ENCODE measurements at regions not wholly inside any gene's neighbourhood (a gene's known extent, or its start where the extent isn't known, plus 50 kb on each side); places are given as distances from the start of the nearest gene placed in this dataset.

DNA sequence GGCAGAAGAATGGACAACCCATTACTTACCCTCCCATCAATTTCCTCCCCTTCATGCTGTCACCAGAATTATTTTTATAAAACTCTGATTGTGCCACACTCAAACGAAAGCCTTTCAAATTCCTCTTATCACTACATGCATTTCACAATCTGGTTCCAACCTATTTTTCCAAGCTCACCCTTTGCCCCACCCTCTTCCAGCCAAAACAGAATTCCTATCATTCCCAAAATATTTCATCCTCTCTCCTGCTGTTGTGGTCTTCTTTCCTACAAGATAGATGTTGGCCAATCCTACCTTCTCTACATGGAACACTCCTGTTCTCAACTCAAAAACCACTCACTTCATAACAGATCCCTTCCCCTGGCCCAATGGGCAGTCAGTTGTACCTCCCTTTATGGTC lies 111.5 kb downstream of the ELAPOR2 start:
- Mint-ChIP-seq H3K4me3 (no peak overlapping the region), H3K27me3 (no peaks in the 10 kb centered on the region), H3K9me3 (ENCODE audit: insufficient read depth) (no peaks in the 10 kb centered on the region), H3K27ac (no peak overlapping the region), H3K4me1 (peaks cover 22% of the 10 kb centered on the region)
- no peak overlapping the region for H3K9ac ChIP-seq (ENCODE audit: low read length)
- TF ChIP-seq, protein P1, sequence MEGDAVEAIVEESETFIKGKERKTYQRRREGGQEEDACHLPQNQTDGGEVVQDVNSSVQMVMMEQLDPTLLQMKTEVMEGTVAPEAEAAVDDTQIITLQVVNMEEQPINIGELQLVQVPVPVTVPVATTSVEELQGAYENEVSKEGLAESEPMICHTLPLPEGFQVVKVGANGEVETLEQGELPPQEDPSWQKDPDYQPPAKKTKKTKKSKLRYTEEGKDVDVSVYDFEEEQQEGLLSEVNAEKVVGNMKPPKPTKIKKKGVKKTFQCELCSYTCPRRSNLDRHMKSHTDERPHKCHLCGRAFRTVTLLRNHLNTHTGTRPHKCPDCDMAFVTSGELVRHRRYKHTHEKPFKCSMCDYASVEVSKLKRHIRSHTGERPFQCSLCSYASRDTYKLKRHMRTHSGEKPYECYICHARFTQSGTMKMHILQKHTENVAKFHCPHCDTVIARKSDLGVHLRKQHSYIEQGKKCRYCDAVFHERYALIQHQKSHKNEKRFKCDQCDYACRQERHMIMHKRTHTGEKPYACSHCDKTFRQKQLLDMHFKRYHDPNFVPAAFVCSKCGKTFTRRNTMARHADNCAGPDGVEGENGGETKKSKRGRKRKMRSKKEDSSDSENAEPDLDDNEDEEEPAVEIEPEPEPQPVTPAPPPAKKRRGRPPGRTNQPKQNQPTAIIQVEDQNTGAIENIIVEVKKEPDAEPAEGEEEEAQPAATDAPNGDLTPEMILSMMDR (IDR thresholded peaks at IDR 0.05) = no peak
- no peak for TF ChIP-seq EZH2 (IDR thresholded peaks at IDR 0.05; ENCODE audit: borderline replicate concordance, insufficient read depth, low read depth, low read length, poor library complexity, severe bottlenecking)
- ATAC-seq (ENCODE audit: low read depth) = no peak
- DNase-seq = no peak
- POLR2A ChIA-PET = no interaction called here
- no peaks in the 10 kb centered on the region for H4K20me1 ChIP-seq (ENCODE audit: control insufficient read depth, insufficient read depth, low read length, poor library complexity, severe bottlenecking)
- H3K4me2 ChIP-seq (replicated peaks; ENCODE audit: low read depth, low read length, poor library complexity, severe bottlenecking) = no peak overlapping the region
- intact Hi-C loops (cut with micrococcal nuclease) = no loop called here
- WGBS (ENCODE audit: insufficient coverage) = 91% methylated on average over 1 of the region's 1 CpG
- no peak overlapping the region for H3K27ac ChIP-seq (ENCODE audit: low read length in 2 of 2)
- no peak overlapping the region for H3K4me3 ChIP-seq (ENCODE audit: control extremely low read depth in 1 of 5, extremely low read depth in 1 of 5, insufficient read depth in 1 of 5, low read depth in 2 of 5, low read length in 4 of 5)
- peaks cover 3% of the 10 kb centered on the region for H3K79me2 ChIP-seq (ENCODE audit: control insufficient read depth, insufficient read depth, low read length)
- H3K9me3 ChIP-seq (ENCODE audit: control extremely low read depth in 1 of 3, control insufficient read depth in 2 of 3, insufficient read depth in 1 of 3, low read length in 2 of 3) = peaks cover 0 to 4% (median 0%) of the 10 kb centered on the region in 3 donors
- H3K27me3 ChIP-seq (replicated peaks in 1 of 4; ENCODE audit: control extremely low read depth in 1 of 4, control insufficient read depth in 3 of 4, insufficient read depth in 4 of 4, low read length in 3 of 4) = no peaks in the 10 kb centered on the region
- no peak overlapping the region for H2AFZ ChIP-seq (ENCODE audit: insufficient read depth, low read depth, low read length, poor library complexity, severe bottlenecking)
- CTCF ChIA-PET = interaction anchor here (1.4 kb wide), 1 partner anchor 201 kb away, joined by 5 read pairs; no protein-coding TSS in a partner anchor
- H3K4me1 ChIP-seq (ENCODE audit: control insufficient read depth in 2 of 2, insufficient read depth in 2 of 2, low read length in 2 of 2) = peaks cover 27 to 30% of the 10 kb centered on the region in 2 donors
- no peaks in the 10 kb centered on the region for H3K36me3 ChIP-seq (replicated peaks in 1 of 2; ENCODE audit: control extremely low read depth in 1 of 2, control insufficient read depth in 1 of 2, extremely low read depth in 1 of 2, insufficient read depth in 2 of 2, low read length in 1 of 2)

DNA sequence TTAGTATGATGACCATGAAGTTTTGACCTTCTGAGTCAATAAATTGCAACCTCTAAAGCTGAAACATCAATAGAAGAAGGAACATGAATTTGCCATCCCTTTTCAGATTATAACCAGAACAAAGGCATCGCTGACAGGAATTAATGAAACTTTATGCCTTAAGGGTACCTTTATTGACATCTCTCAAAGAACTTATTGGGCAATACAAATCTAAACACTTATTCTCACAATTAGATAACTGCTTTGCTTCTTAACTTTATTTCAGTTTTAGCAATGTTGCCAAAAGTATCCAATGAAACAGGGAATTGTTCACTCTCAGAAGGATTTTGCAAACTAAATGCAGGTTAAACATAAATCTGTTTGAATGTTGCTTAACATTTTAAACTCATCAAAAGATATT lies 116.0 kb downstream of the ELAPOR2 start:
- no CpG with 5 or more reads among the region's 1 CpG for WGBS (ENCODE audit: insufficient coverage)
- H3K4me1 Mint-ChIP-seq = peaks cover 6% of the 10 kb centered on the region
- Histone ChIP-seq H3K27ac (ENCODE audit: low read length in 2 of 2) (no peak overlapping the region), H2AFZ (ENCODE audit: insufficient read depth, low read depth, low read length, poor library complexity, severe bottlenecking) (no peak overlapping the region), H3K9me3 (ENCODE audit: control extremely low read depth in 1 of 3, control insufficient read depth in 2 of 3, insufficient read depth in 1 of 3, low read length in 2 of 3) (no peaks in the 10 kb centered on the region), H3K4me3 (ENCODE audit: control extremely low read depth in 1 of 5, extremely low read depth in 1 of 5, insufficient read depth in 1 of 5, low read depth in 2 of 5, low read length in 4 of 5) (no peak overlapping the region), H3K36me3 (replicated peaks in 1 of 2; ENCODE audit: control extremely low read depth in 1 of 2, control insufficient read depth in 1 of 2, extremely low read depth in 1 of 2, insufficient read depth in 2 of 2, low read length in 1 of 2) (no peaks in the 10 kb centered on the region), H3K27me3 (replicated peaks in 1 of 4; ENCODE audit: control extremely low read depth in 1 of 4, control insufficient read depth in 3 of 4, insufficient read depth in 4 of 4, low read length in 3 of 4) (no peaks in the 10 kb centered on the region), H4K20me1 (ENCODE audit: control insufficient read depth, insufficient read depth, low read length, poor library complexity, severe bottlenecking) (no peaks in the 10 kb centered on the region), H3K4me2 (replicated peaks; ENCODE audit: low read depth, low read length, poor library complexity, severe bottlenecking) (no peak overlapping the region), H3K4me1 (ENCODE audit: control insufficient read depth in 2 of 2, insufficient read depth in 2 of 2, low read length in 2 of 2) (peaks cover 5% of the 10 kb centered on the region in 2 donors), H3K9ac (ENCODE audit: low read length) (no peak overlapping the region), H3K79me2 (ENCODE audit: control insufficient read depth, insufficient read depth, low read length) (peaks cover 3% of the 10 kb centered on the region)
- H3K4me3 Mint-ChIP-seq = no peak overlapping the region
- ATAC-seq (ENCODE audit: low read depth) = no peak
- intact Hi-C loops (cut with micrococcal nuclease) = loop anchor here (5.0 kb wide), 1 partner anchor 114 kb away; the partner anchor contains the start of gene ELAPOR2
- POLR2A ChIA-PET = no interaction called here
- no peaks in the 10 kb centered on the region for H3K9me3 Mint-ChIP-seq (ENCODE audit: insufficient read depth)
- TF ChIP-seq EZH2 (IDR thresholded peaks at IDR 0.05; ENCODE audit: borderline replicate concordance, insufficient read depth, low read depth, low read length, poor library complexity, severe bottlenecking) = no peak
- TF ChIP-seq, protein P1 (IDR thresholded peaks at IDR 0.05) = no peak
- CTCF ChIA-PET = interaction anchor here (1.0 to 4.1 kb wide), 3 partner anchors 15 to 205 kb away, joined by 3 to 54 read pairs (median 6); no protein-coding TSS in a partner anchor
- no peak for DNase-seq
- H3K27me3 Mint-ChIP-seq = no peaks in the 10 kb centered on the region
- no peak overlapping the region for H3K27ac Mint-ChIP-seq
